ENCODE measurements at regions not wholly inside any gene's neighbourhood (a gene's known extent, or its start where the extent isn't known, plus 50 kb on each side); places are given as distances from the start of the nearest gene placed in this dataset.

GRCh38 chr2:53356291-53356905, 411.2 kb upstream of the CHAC2 start:
- no peak for TF ChIP-seq CTCF (IDR thresholded peaks at IDR 0.05; ENCODE audit: low read length, missing control alignments)
- no peak for DNase-seq (ENCODE audit: low read depth)
- no peak overlapping the region for H3K4me3 ChIP-seq (replicated peaks; ENCODE audit: low read depth, low read length)

GRCh38 chr2:53353135-53354114, 414.2 kb upstream of the CHAC2 start:
- no peak for TF ChIP-seq CTCF (IDR thresholded peaks at IDR 0.05; ENCODE audit: low read length, missing control alignments)
- peak; percentile 5 for DNase-seq (ENCODE audit: low read depth)
- no peak overlapping the region for H3K4me3 ChIP-seq (replicated peaks; ENCODE audit: low read depth, low read length)

- no peak for TF ChIP-seq CTCF (IDR thresholded peaks at IDR 0.05; ENCODE audit: low read length, missing control alignments)
- peak; percentile 23 for DNase-seq (ENCODE audit: low read depth)
- no peak overlapping the region for H3K4me3 ChIP-seq (replicated peaks; ENCODE audit: low read depth, low read length)
These were observed 420.3 kb upstream of the CHAC2 start for GRCh38 chr2:53347269-53347668.

GRCh38 chr2:53342248-53342647, 425.4 kb upstream of the CHAC2 start:
- H3K4me3 ChIP-seq (replicated peaks; ENCODE audit: low read depth, low read length) = no peak overlapping the region
- no peak for TF ChIP-seq CTCF (IDR thresholded peaks at IDR 0.05; ENCODE audit: low read length, missing control alignments)
- no peak for DNase-seq (ENCODE audit: low read depth)

GRCh38 chr2:53334610-53335009, 433.0 kb upstream of the CHAC2 start:
- no peak overlapping the region for H3K4me3 ChIP-seq (replicated peaks; ENCODE audit: low read depth, low read length)
- DNase-seq (ENCODE audit: low read depth) = no peak
- TF ChIP-seq CTCF (IDR thresholded peaks at IDR 0.05; ENCODE audit: low read length, missing control alignments) = no peak

GRCh38 chr2:53331667-53332066, 435.9 kb upstream of the CHAC2 start:
- TF ChIP-seq CTCF (IDR thresholded peaks at IDR 0.05; ENCODE audit: low read length, missing control alignments) = no peak
- no peak overlapping the region for H3K4me3 ChIP-seq (replicated peaks; ENCODE audit: low read depth, low read length)
- no peak for DNase-seq (ENCODE audit: low read depth)
